ENCODE measurements at regions not wholly inside any gene's neighbourhood (a gene's known extent, or its start where the extent isn't known, plus 50 kb on each side); places are given as distances from the start of the nearest gene placed in this dataset.

- no peaks in the 10 kb centered on the region for H3K27me3 ChIP-seq (ENCODE audit: control insufficient read depth in 3 of 3, insufficient read depth in 3 of 3, low read length in 3 of 3)
- no peak overlapping the region for H3K4me3 ChIP-seq (ENCODE audit: low read length in 3 of 3)
- H3K4me1 ChIP-seq (ENCODE audit: control insufficient read depth in 3 of 3, insufficient read depth in 3 of 3, low read length in 3 of 3) = no peaks in the 10 kb centered on the region
- no peaks in the 10 kb centered on the region for H3K36me3 ChIP-seq (ENCODE audit: control insufficient read depth in 3 of 3, insufficient read depth in 3 of 3, low read length in 3 of 3)
- H3K9ac ChIP-seq (ENCODE audit: low read depth in 1 of 3, low read length in 3 of 3) = no peak overlapping the region
- H3K27ac ChIP-seq (ENCODE audit: low read depth, low read length) = no peak overlapping the region
- H3K9me3 ChIP-seq (ENCODE audit: control insufficient read depth in 3 of 3, low read length in 3 of 3) = no peaks in the 10 kb centered on the region
Observed at GRCh38 chr2:240339411-240340360, 95.8 kb upstream of the GPC1 start.

DNA sequence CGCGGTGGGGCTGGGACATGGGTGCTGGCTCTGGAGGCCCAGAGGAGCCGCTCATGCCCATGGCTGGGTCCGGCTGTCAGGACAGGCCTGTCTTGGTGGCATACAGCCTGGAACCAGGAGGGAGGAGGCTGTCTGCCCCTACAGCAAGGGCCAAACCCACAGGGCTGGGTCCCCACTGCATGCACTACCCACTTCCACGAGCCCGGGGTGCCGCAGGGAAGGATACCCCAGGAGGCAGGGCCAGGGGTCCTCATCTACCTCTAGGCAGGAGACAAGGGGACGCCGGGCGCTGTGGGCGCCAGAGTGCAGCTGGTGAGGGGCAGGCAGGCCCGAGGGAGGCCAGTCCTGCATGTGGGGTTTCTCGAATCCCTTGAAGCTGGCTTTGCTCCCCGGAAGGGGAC, 95.1 kb upstream of the GPC1 start:
- Histone ChIP-seq H3K27me3 (ENCODE audit: control insufficient read depth in 3 of 3, insufficient read depth in 3 of 3, low read length in 3 of 3) (no peaks in the 10 kb centered on the region), H3K9me3 (ENCODE audit: control insufficient read depth in 3 of 3, low read length in 3 of 3) (peaks cover 4 to 6% (median 5%) of the 10 kb centered on the region in 3 donors), H3K27ac (ENCODE audit: low read depth, low read length) (no peak overlapping the region), H3K4me1 (ENCODE audit: control insufficient read depth in 3 of 3, insufficient read depth in 3 of 3, low read length in 3 of 3) (no peaks in the 10 kb centered on the region), H3K4me3 (ENCODE audit: low read length in 3 of 3) (no peak overlapping the region), H3K36me3 (ENCODE audit: control insufficient read depth in 3 of 3, insufficient read depth in 3 of 3, low read length in 3 of 3) (no peaks in the 10 kb centered on the region), H3K9ac (ENCODE audit: low read depth in 1 of 3, low read length in 3 of 3) (no peak overlapping the region)

- Histone ChIP-seq H3K9ac (ENCODE audit: low read depth in 1 of 3, low read length in 3 of 3) (no peak overlapping the region), H3K27ac (ENCODE audit: low read depth, low read length) (no peak overlapping the region), H3K9me3 (ENCODE audit: control insufficient read depth in 3 of 3, low read length in 3 of 3) (peaks cover 6 to 9% (median 6%) of the 10 kb centered on the region in 3 donors), H3K4me3 (ENCODE audit: low read length in 3 of 3) (no peak overlapping the region), H3K27me3 (ENCODE audit: control insufficient read depth in 3 of 3, insufficient read depth in 3 of 3, low read length in 3 of 3) (no peaks in the 10 kb centered on the region), H3K36me3 (ENCODE audit: control insufficient read depth in 3 of 3, insufficient read depth in 3 of 3, low read length in 3 of 3) (no peaks in the 10 kb centered on the region), H3K4me1 (ENCODE audit: control insufficient read depth in 3 of 3, insufficient read depth in 3 of 3, low read length in 3 of 3) (no peaks in the 10 kb centered on the region)
Observed at GRCh38 chr2:240341064-240341463, 94.4 kb upstream of the GPC1 start.

DNA sequence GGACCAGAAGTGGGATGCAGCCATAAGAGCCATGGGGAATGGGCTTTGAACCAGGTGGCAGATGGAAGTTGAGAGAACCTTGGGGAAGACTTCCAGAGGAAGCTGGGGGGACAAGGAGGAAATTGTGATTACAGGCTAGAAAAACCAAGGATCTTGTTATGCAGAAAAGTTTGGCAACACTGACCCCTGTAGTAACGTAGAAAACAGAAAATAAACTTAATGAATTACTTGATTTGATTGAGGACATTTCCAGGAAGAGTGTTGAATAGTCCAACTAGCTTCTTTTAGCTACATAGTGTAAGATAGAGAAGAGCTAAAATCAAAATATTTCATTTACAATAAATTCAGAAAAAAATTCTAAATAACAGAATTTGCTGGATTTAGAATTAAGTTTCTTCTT, 91.9 kb upstream of the GPC1 start:
- Histone ChIP-seq H3K9me3 (ENCODE audit: control insufficient read depth in 3 of 3, low read length in 3 of 3) (peaks cover 6 to 9% (median 6%) of the 10 kb centered on the region in 3 donors), H3K36me3 (ENCODE audit: control insufficient read depth in 3 of 3, insufficient read depth in 3 of 3, low read length in 3 of 3) (no peaks in the 10 kb centered on the region), H3K27me3 (ENCODE audit: control insufficient read depth in 3 of 3, insufficient read depth in 3 of 3, low read length in 3 of 3) (peaks cover 0 to 7% (median 0%) of the 10 kb centered on the region in 3 donors), H3K4me3 (ENCODE audit: low read length in 3 of 3) (no peak overlapping the region), H3K9ac (ENCODE audit: low read depth in 1 of 3, low read length in 3 of 3) (no peak overlapping the region), H3K4me1 (ENCODE audit: control insufficient read depth in 3 of 3, insufficient read depth in 3 of 3, low read length in 3 of 3) (peaks cover 6 to 12% (median 10%) of the 10 kb centered on the region in 3 donors), H3K27ac (ENCODE audit: low read depth, low read length) (no peak overlapping the region)

DNA sequence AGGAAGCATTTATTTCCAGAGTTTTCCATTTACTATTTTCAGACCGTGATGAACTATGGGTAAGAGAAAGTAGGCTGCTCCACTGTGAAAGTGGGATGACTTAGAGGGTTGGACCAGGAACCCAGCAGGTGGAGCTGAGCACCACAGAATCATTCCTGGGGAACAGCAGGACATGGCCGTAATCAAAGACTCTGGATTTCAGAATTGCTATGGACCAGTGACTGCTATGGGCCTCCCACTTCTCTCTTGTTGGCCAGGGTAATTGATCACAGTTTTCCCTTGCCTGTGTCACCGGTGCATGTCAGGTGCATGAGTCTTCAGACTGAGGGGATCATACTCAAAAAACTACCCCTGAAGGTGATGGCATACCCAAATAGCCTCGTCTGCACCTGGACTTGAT, 90.6 kb upstream of the GPC1 start:
- no peak overlapping the region for H3K4me3 ChIP-seq (ENCODE audit: low read length in 3 of 3)
- peaks cover 9 to 20% (median 16%) of the 10 kb centered on the region in 3 donors for H3K4me1 ChIP-seq (ENCODE audit: control insufficient read depth in 3 of 3, insufficient read depth in 3 of 3, low read length in 3 of 3)
- H3K27ac ChIP-seq (ENCODE audit: low read depth, low read length) = no peak overlapping the region
- H3K36me3 ChIP-seq (ENCODE audit: control insufficient read depth in 3 of 3, insufficient read depth in 3 of 3, low read length in 3 of 3) = no peaks in the 10 kb centered on the region
- H3K9ac ChIP-seq (ENCODE audit: low read depth in 1 of 3, low read length in 3 of 3) = no peak overlapping the region
- H3K9me3 ChIP-seq (ENCODE audit: control insufficient read depth in 3 of 3, low read length in 3 of 3) = peaks cover 6 to 9% (median 6%) of the 10 kb centered on the region in 3 donors
- H3K27me3 ChIP-seq (ENCODE audit: control insufficient read depth in 3 of 3, insufficient read depth in 3 of 3, low read length in 3 of 3) = peaks cover 0 to 7% (median 0%) of the 10 kb centered on the region in 3 donors

GRCh38 chr2:240346015-240346752, 89.3 kb upstream of the GPC1 start:
- no peak overlapping the region for H3K27ac ChIP-seq (ENCODE audit: low read depth, low read length)
- H3K4me3 ChIP-seq (ENCODE audit: low read length in 3 of 3) = no peak overlapping the region
- no peak overlapping the region for H3K9ac ChIP-seq (ENCODE audit: low read depth in 1 of 3, low read length in 3 of 3)
- peaks cover 9 to 20% (median 16%) of the 10 kb centered on the region in 3 donors for H3K4me1 ChIP-seq (ENCODE audit: control insufficient read depth in 3 of 3, insufficient read depth in 3 of 3, low read length in 3 of 3)
- H3K27me3 ChIP-seq (ENCODE audit: control insufficient read depth in 3 of 3, insufficient read depth in 3 of 3, low read length in 3 of 3) = peaks cover 0 to 7% (median 0%) of the 10 kb centered on the region in 3 donors
- H3K36me3 ChIP-seq (ENCODE audit: control insufficient read depth in 3 of 3, insufficient read depth in 3 of 3, low read length in 3 of 3) = no peaks in the 10 kb centered on the region
- peaks cover 6 to 9% (median 6%) of the 10 kb centered on the region in 3 donors for H3K9me3 ChIP-seq (ENCODE audit: control insufficient read depth in 3 of 3, low read length in 3 of 3)

GRCh38 chr2:240346753-240347372, 88.6 kb upstream of the GPC1 start:
- Histone ChIP-seq H3K9ac (ENCODE audit: low read depth in 1 of 3, low read length in 3 of 3) (no peak overlapping the region), H3K27ac (ENCODE audit: low read depth, low read length) (no peak overlapping the region), H3K27me3 (ENCODE audit: control insufficient read depth in 3 of 3, insufficient read depth in 3 of 3, low read length in 3 of 3) (peaks cover 0 to 7% (median 0%) of the 10 kb centered on the region in 3 donors), H3K4me3 (ENCODE audit: low read length in 3 of 3) (no peak overlapping the region), H3K4me1 (ENCODE audit: control insufficient read depth in 3 of 3, insufficient read depth in 3 of 3, low read length in 3 of 3) (peaks cover 9 to 20% (median 16%) of the 10 kb centered on the region in 3 donors), H3K36me3 (ENCODE audit: control insufficient read depth in 3 of 3, insufficient read depth in 3 of 3, low read length in 3 of 3) (no peaks in the 10 kb centered on the region), H3K9me3 (ENCODE audit: control insufficient read depth in 3 of 3, low read length in 3 of 3) (peaks cover 6 to 9% (median 6%) of the 10 kb centered on the region in 3 donors)

GRCh38 chr2:240347373-240347940, 88.0 kb upstream of the GPC1 start:
- peaks cover 6 to 9% (median 6%) of the 10 kb centered on the region in 3 donors for H3K9me3 ChIP-seq (ENCODE audit: control insufficient read depth in 3 of 3, low read length in 3 of 3)
- H3K27ac ChIP-seq (ENCODE audit: low read depth, low read length) = no peak overlapping the region
- H3K27me3 ChIP-seq (ENCODE audit: control insufficient read depth in 3 of 3, insufficient read depth in 3 of 3, low read length in 3 of 3) = peaks cover 0 to 7% (median 0%) of the 10 kb centered on the region in 3 donors
- peak overlapping the region in 1 of 3 donors; percentile 25 for H3K9ac ChIP-seq (ENCODE audit: low read depth in 1 of 3, low read length in 3 of 3)
- peaks cover 9 to 20% (median 16%) of the 10 kb centered on the region in 3 donors for H3K4me1 ChIP-seq (ENCODE audit: control insufficient read depth in 3 of 3, insufficient read depth in 3 of 3, low read length in 3 of 3)
- no peak overlapping the region for H3K4me3 ChIP-seq (ENCODE audit: low read length in 3 of 3)
- no peaks in the 10 kb centered on the region for H3K36me3 ChIP-seq (ENCODE audit: control insufficient read depth in 3 of 3, insufficient read depth in 3 of 3, low read length in 3 of 3)

GRCh38 chr2:240347949-240348500, 87.4 kb upstream of the GPC1 start:
- H3K27me3 ChIP-seq (ENCODE audit: control insufficient read depth in 3 of 3, insufficient read depth in 3 of 3, low read length in 3 of 3) = peaks cover 0 to 7% (median 0%) of the 10 kb centered on the region in 3 donors
- H3K36me3 ChIP-seq (ENCODE audit: control insufficient read depth in 3 of 3, insufficient read depth in 3 of 3, low read length in 3 of 3) = no peaks in the 10 kb centered on the region
- H3K9ac ChIP-seq (ENCODE audit: low read depth in 1 of 3, low read length in 3 of 3) = peak overlapping the region in 1 of 3 donors; percentile 64
- peaks cover 9 to 20% (median 16%) of the 10 kb centered on the region in 3 donors for H3K4me1 ChIP-seq (ENCODE audit: control insufficient read depth in 3 of 3, insufficient read depth in 3 of 3, low read length in 3 of 3)
- peaks cover 6 to 9% (median 6%) of the 10 kb centered on the region in 3 donors for H3K9me3 ChIP-seq (ENCODE audit: control insufficient read depth in 3 of 3, low read length in 3 of 3)
- no peak overlapping the region for H3K27ac ChIP-seq (ENCODE audit: low read depth, low read length)
- no peak overlapping the region for H3K4me3 ChIP-seq (ENCODE audit: low read length in 3 of 3)
